A549 (cell line): ENCODE measurements at regions not wholly inside any gene's neighbourhood (a gene's known extent, or its start where the extent isn't known, plus 50 kb on each side); places are given as distances from the start of the nearest gene placed in this dataset.

ENCODE experiments used
- ATAC-seq, 2 experiments: fragments of 200-7000 bp in 1 of 2; fragments of >200 bp in 1 of 2; cut with Nextera tagmentation in 1 of 2; cut with Tn5 transposase in 1 of 2; 3 replicates each; pipeline versions ENCODE4 v1.8.0 to v1.9.1; 2018 to 2020; ENCODE audit warnings: mild to moderate bottlenecking in 1 of 2, moderate library complexity in 1 of 2
- CTCF ChIA-PET: fragments of 300-600 bp; sonication (Branson Sonifier 250); formaldehyde crosslinking; extraction: SDS; loops from one replicate; lab custom pipeline; 2021; ENCODE audit warnings: antibody characterized with exemption, inconsistent platforms; lab: Yijun Ruan, JAX
- POLR2A ChIA-PET: fragments of 350-600 bp; formaldehyde crosslinking; extraction: SDS; loops from one replicate; lab custom pipeline; 2021; ENCODE audit warnings: antibody characterized with exemption, inconsistent platforms; lab: Yijun Ruan, JAX
- DNase-seq, 2 experiments: peaks; one replicate each; pipeline versions ENCODE4 v3.0.0 to v3.0.0-alpha.2; 2011 to 2016; ENCODE audit warnings: low read depth in 1 of 2, low spot score in 1 of 2
- FAIRE-seq: peaks from 2 replicates; lab custom pipeline; 2011; peaks lifted over from hg19 to GRCh38; lab: Jason Lieb, UNC
- H3K27ac ChIP-seq, 2 experiments: fragments of >200 bp; sonication (Bioruptor Twin); formaldehyde crosslinking; 3 replicates each; pipeline ENCODE4 v1.5.1; 2016 to 2017
- H3K4me1 ChIP-seq: fragments of >200 bp; sonication (Bioruptor Twin); formaldehyde crosslinking; 3 replicates; pipeline ENCODE4 v1.6.1; 2016
- H3K4me2 ChIP-seq: fragments of >200 bp; sonication (Bioruptor Twin); formaldehyde crosslinking; 3 replicates; pipeline ENCODE4 v1.6.1; 2016
- H3K4me3 ChIP-seq: fragments of >200 bp; sonication (Bioruptor Twin); formaldehyde crosslinking; 3 replicates; pipeline ENCODE4 v1.5.1; 2016
- H3K9me3 ChIP-seq: fragments of >200 bp; sonication (Bioruptor Twin); formaldehyde crosslinking; 3 replicates; pipeline ENCODE4 v1.6.1; 2016
- BCL3 ChIP-seq: fragments of >200 bp; sonication (Bioruptor Twin); formaldehyde crosslinking; IDR thresholded peaks from 3 replicates; pipeline ENCODE4 v1.6.1; 2016
- BHLHE40 ChIP-seq: IDR thresholded peaks from 2 replicates; pipeline ENCODE4 v1.6.1; 2012; ENCODE audit warnings: low read depth, low read length, inconsistent platforms
- CBX8 ChIP-seq: fragments of 200-600 bp; sonication (generic); IDR thresholded peaks from 2 replicates; pipeline ENCODE4 v1.6.1; 2016
- CHD2 ChIP-seq: fragments of 150-350 bp; IDR thresholded peaks from 2 replicates; pipeline ENCODE4 v1.6.1; 2014; ENCODE audit warnings: low read length; ENCODE audit not compliant: partially characterized antibody
- CHD4 ChIP-seq: fragments of 200-600 bp; sonication (generic); IDR thresholded peaks from 2 replicates; pipeline ENCODE4 v1.6.1; 2016; ENCODE audit warnings: antibody characterized with exemption, mild to moderate bottlenecking, borderline replicate concordance
- EHF ChIP-seq: fragments of 250-450 bp; sonication (Bioruptor Pico); IDR thresholded peaks from 2 replicates; pipeline ENCODE4 v1.5.0; 2020; ENCODE audit warnings: mild to moderate bottlenecking
- ESRRA ChIP-seq: fragments of 150-350 bp; IDR thresholded peaks from 2 replicates; pipeline ENCODE4 v1.6.1; 2014; ENCODE audit warnings: mild to moderate bottlenecking, low read length, borderline replicate concordance
- FOSB ChIP-seq: fragments of 250-450 bp; sonication (Bioruptor Pico); IDR thresholded peaks from 2 replicates; pipeline ENCODE4 v1.5.0; 2020; ENCODE audit warnings: mild to moderate bottlenecking, moderate library complexity
- HEYL ChIP-seq: fragments of 250-450 bp; sonication (Bioruptor Pico); IDR thresholded peaks from 2 replicates; pipeline ENCODE4 v1.8.0; 2021; ENCODE audit warnings: mild to moderate bottlenecking, moderate library complexity
- HOXA7 ChIP-seq: fragments of 250-450 bp; sonication (Bioruptor Pico); IDR thresholded peaks from 2 replicates; pipeline ENCODE4 v1.5.0; 2020; ENCODE audit warnings: mild to moderate bottlenecking, moderate library complexity
- HOXB5 ChIP-seq: fragments of 250-450 bp; sonication (Bioruptor Pico); IDR thresholded peaks from 2 replicates; pipeline ENCODE4 v1.5.0; 2020; ENCODE audit warnings: mild to moderate bottlenecking, moderate library complexity
- KDM5A ChIP-seq: fragments of 200-600 bp; sonication (generic); IDR thresholded peaks from 2 replicates; pipeline ENCODE4 v1.6.1; 2016; ENCODE audit warnings: antibody characterized with exemption, mild to moderate bottlenecking
- MAFK ChIP-seq: fragments of 450-650 bp; IDR thresholded peaks from 2 replicates; pipeline ENCODE4 v1.6.1; 2014; ENCODE audit not compliant: partially characterized antibody
- MAX ChIP-seq: IDR thresholded peaks from 2 replicates; pipeline ENCODE4 v1.6.1; 2012
- MAZ ChIP-seq: fragments of 150-350 bp; IDR thresholded peaks from 2 replicates; pipeline ENCODE4 v1.6.1; 2014; ENCODE audit warnings: antibody characterized with exemption, low read depth, low read length, borderline replicate concordance
- MYC ChIP-seq: IDR thresholded peaks from 2 replicates; pipeline ENCODE4 v1.6.1; 2012; ENCODE audit warnings: mild to moderate bottlenecking, inconsistent platforms, low read length, improper control_type of control experiment, borderline replicate concordance
- PBX3 ChIP-seq: IDR thresholded peaks from 2 replicates; pipeline ENCODE4 v1.6.1; 2012
- POLR2AphosphoS2 ChIP-seq: conservative IDR thresholded peaks from 2 replicates; pipeline ENCODE4 v1.6.1; 2012; ENCODE audit warnings: low read length, improper control_type of control experiment, inconsistent platforms
- RARB ChIP-seq: fragments of 250-450 bp; sonication (Bioruptor Pico); IDR thresholded peaks from 2 replicates; pipeline ENCODE4 v1.8.0; 2021; ENCODE audit warnings: mild to moderate bottlenecking, moderate library complexity
- REST ChIP-seq: fragments of 200-600 bp; sonication (generic); IDR thresholded peaks from 2 replicates; pipeline ENCODE4 v1.6.1; 2016; ENCODE audit warnings: antibody characterized with exemption, mild to moderate bottlenecking, moderate library complexity
- WGBS: methylation state at CpG from one replicate; pipeline ENCODE4 v1.1.6; 2017; ENCODE audit errors: missing lambda C conversion rate; 5-methylcytosine and 5-hydroxymethylcytosine counted together

DNA sequence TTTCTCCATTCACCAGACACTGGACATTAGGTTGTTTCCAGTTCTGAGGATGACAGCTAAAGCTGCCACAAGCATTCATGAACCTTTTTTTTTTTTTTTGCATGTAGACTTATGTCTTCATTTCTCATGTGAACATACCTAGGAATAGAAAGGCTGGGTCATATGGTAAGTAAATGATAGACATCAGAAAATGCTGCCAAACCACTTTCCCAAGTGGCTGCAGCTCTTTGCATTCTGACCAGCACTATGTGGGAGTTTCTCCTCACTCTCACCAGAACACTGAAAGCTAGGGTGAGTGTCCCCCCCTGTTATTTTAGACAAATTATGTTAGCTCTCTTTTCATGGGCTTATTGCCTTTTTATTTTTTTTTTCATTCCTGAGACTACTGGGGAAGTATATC is 197.5 kb downstream of the OTOR start:
- ATAC-seq (no peak), FAIRE-seq (no peak), DNase-seq (no peak)
- no peaks in the 10 kb centered on the region for H3K4me1 ChIP-seq
- no peak overlapping the region for H3K4me2 ChIP-seq
- ChIA-PET POLR2A (no interaction called here), CTCF (no interaction called here)
- peaks cover 3% of the 10 kb centered on the region; the same call in 2 of the 3 replicates for H3K9me3 ChIP-seq
- TF ChIP-seq POLR2AphosphoS2 (no peak), REST (no peak), RARB (CRISPR knock-in tag) (no peak)
- no peak overlapping the region for H3K27ac ChIP-seq
- no peak overlapping the region for H3K4me3 ChIP-seq

- Histone ChIP-seq H3K4me2 (no peak overlapping the region), H3K4me1 (no peaks in the 10 kb centered on the region), H3K27ac (no peak overlapping the region), H3K9me3 (peaks cover 3% of the 10 kb centered on the region; the same call in 2 of the 3 replicates), H3K4me3 (no peak overlapping the region)
- TF ChIP-seq BHLHE40: no peak
- TF ChIP-seq POLR2AphosphoS2: no peak
- no peak for TF ChIP-seq CHD4
- no peak for TF ChIP-seq CHD2
- TF ChIP-seq MAX: no peak
- TF ChIP-seq PBX3: no peak
- no peak for TF ChIP-seq BCL3
- no peak for TF ChIP-seq MAZ
- TF ChIP-seq HEYL (CRISPR knock-in tag): no peak
- TF ChIP-seq EHF (CRISPR knock-in tag): no peak
- TF ChIP-seq MAFK: no peak
- TF ChIP-seq CBX8: no peak
- no peak for TF ChIP-seq FOSB
- TF ChIP-seq HOXB5 (CRISPR knock-in tag): no peak
- TF ChIP-seq REST: no peak
- no peak for TF ChIP-seq MYC
- no peak for TF ChIP-seq ESRRA
- no peak for TF ChIP-seq KDM5A
- no peak for TF ChIP-seq HOXA7
- POLR2A ChIA-PET: no interaction called here
- DNase-seq (no peak), ATAC-seq (no peak), FAIRE-seq (no peak)
- WGBS: 2% methylated on average over 2 of the region's 2 CpGs
- CTCF ChIA-PET: no interaction called here
Measured at GRCh38 chr20:16946097-16946496, 197.9 kb downstream of the OTOR start.
